ENCODE measurements at regions not wholly inside any gene's neighbourhood (a gene's known extent, or its start where the extent isn't known, plus 50 kb on each side); places are given as distances from the start of the nearest gene placed in this dataset.

- no peaks in the 10 kb centered on the region for H3K4me1 ChIP-seq
- ATAC-seq = no peak
- H3K36me3 ChIP-seq = no peaks in the 10 kb centered on the region
- no peaks in the 10 kb centered on the region for H3K9me3 ChIP-seq
- no peaks in the 10 kb centered on the region for H3K27me3 ChIP-seq
- in situ Hi-C loops (cut with MboI; ENCODE audit: low sequenced_read_pairs in 4 of 4) = no loop called here
- TF ChIP-seq CTCF (IDR thresholded peaks at IDR 0.05 in 4 of 5, conservative IDR thresholded peaks at IDR 0.05 in 1 of 5) (no peak), POLR2A (IDR thresholded peaks at IDR 0.05) (no peak)
- H3K27ac ChIP-seq = no peak overlapping the region
- no peak for DNase-seq
- H3K4me3 ChIP-seq = no peak overlapping the region
- intact Hi-C loops (cut with DNase I; ENCODE audit: low total_unique reads) = no loop called here
Measured at GRCh38 chr1:82317671-82318070, 516.9 kb downstream of the ADGRL2 start.

DNA sequence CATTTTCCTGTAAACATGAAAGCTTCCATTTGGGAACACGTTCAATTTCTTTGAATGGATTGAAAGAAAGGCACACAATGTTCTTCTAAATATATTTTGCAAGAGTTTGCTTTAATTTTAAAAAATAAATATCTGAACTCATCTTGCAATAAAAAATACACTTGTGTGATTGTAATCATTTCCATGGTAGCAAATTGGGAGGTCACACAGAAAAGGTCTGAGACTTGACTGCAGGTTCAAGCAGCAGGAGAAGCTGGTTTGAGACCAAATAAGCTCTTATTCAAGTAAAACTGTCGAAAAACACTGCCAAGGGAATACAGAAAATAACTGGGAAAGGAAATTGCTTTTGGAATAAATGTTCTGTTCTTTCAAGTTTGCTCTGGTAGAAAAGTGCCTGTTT lies 498.9 kb downstream of the ADGRL2 start:
- ATAC-seq (no peak), DNase-seq (no peak)
- peaks cover 0 to 5% of the 10 kb centered on the region in 2 donors for H3K4me1 ChIP-seq
- no peaks in the 10 kb centered on the region for H3K9me3 ChIP-seq
- TF ChIP-seq POLR2A (IDR thresholded peaks at IDR 0.05) = no peak
- TF ChIP-seq CTCF (IDR thresholded peaks at IDR 0.05 in 4 of 5, conservative IDR thresholded peaks at IDR 0.05 in 1 of 5) = no peak
- peak overlapping the region in 1 of 4 donors; percentile 4 for H3K27ac ChIP-seq
- H3K27me3 ChIP-seq = no peaks in the 10 kb centered on the region
- intact Hi-C loops (cut with DNase I; ENCODE audit: low total_unique reads) = no loop called here
- no peak overlapping the region for H3K4me3 ChIP-seq
- in situ Hi-C loops (cut with MboI; ENCODE audit: low sequenced_read_pairs in 4 of 4) = no loop called here
- H3K36me3 ChIP-seq = no peaks in the 10 kb centered on the region

- no peaks in the 10 kb centered on the region for H3K27me3 ChIP-seq
- peak overlapping the region in 1 of 4 donors; percentile 44 for H3K27ac ChIP-seq
- TF ChIP-seq POLR2A (IDR thresholded peaks at IDR 0.05) (no peak), CTCF (IDR thresholded peaks at IDR 0.05 in 4 of 5, conservative IDR thresholded peaks at IDR 0.05 in 1 of 5) (no peak)
- intact Hi-C loops (cut with DNase I; ENCODE audit: low total_unique reads) = no loop called here
- H3K36me3 ChIP-seq = no peaks in the 10 kb centered on the region
- H3K9me3 ChIP-seq = no peaks in the 10 kb centered on the region
- ATAC-seq (no peak), DNase-seq (no peak)
- in situ Hi-C loops (cut with MboI; ENCODE audit: low sequenced_read_pairs in 4 of 4) = no loop called here
- H3K4me3 ChIP-seq = no peak overlapping the region
- H3K4me1 ChIP-seq = peaks cover 0 to 5% of the 10 kb centered on the region in 2 donors
Measured at GRCh38 chr1:82299056-82299455, 498.3 kb downstream of the ADGRL2 start.

DNA sequence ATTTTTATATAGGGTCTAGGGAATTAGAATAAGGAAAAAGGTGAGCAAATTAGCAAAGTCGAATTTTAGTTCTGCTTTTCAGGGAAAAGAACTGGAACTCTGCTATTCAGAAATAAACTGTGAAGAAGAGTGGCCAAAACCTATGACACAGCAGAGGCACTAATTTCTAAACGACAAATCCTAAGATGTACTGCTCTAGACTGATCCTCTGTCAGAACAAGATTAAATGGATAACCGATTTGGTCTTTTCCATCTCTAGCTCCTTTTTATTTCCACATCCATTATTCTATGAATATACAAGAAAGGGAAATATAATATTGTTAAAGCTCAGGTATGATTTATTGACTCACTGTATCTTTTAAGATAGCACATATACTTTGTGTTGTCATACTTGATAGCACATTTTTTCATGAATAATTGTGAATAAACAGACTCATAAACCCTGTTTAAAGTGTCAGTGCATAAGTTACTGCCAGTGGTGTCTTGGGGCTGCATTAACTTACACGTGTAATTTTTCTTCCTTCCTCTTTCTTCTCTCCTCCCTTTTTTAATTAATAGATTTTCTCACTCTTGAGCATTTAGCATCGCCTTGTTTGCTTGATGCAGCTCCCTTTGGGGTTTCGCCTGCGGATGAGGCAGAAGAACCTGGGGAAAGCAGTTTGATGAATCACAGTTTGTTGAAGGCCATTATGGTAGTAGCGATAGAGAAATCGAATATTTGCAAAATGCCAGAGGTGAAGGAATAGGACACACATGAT lies 496.6 kb downstream of the ADGRL2 start:
- TF ChIP-seq POLR2A (IDR thresholded peaks at IDR 0.05) = no peak
- TF ChIP-seq CTCF (IDR thresholded peaks at IDR 0.05 in 4 of 5, conservative IDR thresholded peaks at IDR 0.05 in 1 of 5) = no peak
- no peaks in the 10 kb centered on the region for H3K27me3 ChIP-seq
- no peak for ATAC-seq
- intact Hi-C loops (cut with DNase I; ENCODE audit: low total_unique reads) = no loop called here
- no peaks in the 10 kb centered on the region for H3K9me3 ChIP-seq
- H3K4me1 ChIP-seq = peaks cover 0 to 5% of the 10 kb centered on the region in 2 donors
- DNase-seq = no peak
- H3K36me3 ChIP-seq = no peaks in the 10 kb centered on the region
- in situ Hi-C loops (cut with MboI; ENCODE audit: low sequenced_read_pairs in 4 of 4) = no loop called here
- no peak overlapping the region for H3K27ac ChIP-seq
- no peak overlapping the region for H3K4me3 ChIP-seq

GRCh38 chr1:82287556-82287955 lies 486.8 kb downstream of the ADGRL2 start:
- intact Hi-C loops (cut with DNase I; ENCODE audit: low total_unique reads) (no loop called here), in situ Hi-C loops (cut with MboI; ENCODE audit: low sequenced_read_pairs in 4 of 4) (no loop called here)
- ATAC-seq (no peak), DNase-seq (no peak)
- no peaks in the 10 kb centered on the region for H3K4me1 ChIP-seq
- H3K4me3 ChIP-seq = no peak overlapping the region
- H3K36me3 ChIP-seq = no peaks in the 10 kb centered on the region
- H3K27me3 ChIP-seq = no peaks in the 10 kb centered on the region
- no peak overlapping the region for H3K27ac ChIP-seq
- H3K9me3 ChIP-seq = no peaks in the 10 kb centered on the region
- no peak for TF ChIP-seq CTCF (IDR thresholded peaks at IDR 0.05 in 4 of 5, conservative IDR thresholded peaks at IDR 0.05 in 1 of 5)
- TF ChIP-seq POLR2A (IDR thresholded peaks at IDR 0.05) = no peak

Data from gastrocnemius medialis (tissue), 4 donors.